ENCODE measurements at regions not wholly inside any gene's neighbourhood (a gene's known extent, or its start where the extent isn't known, plus 50 kb on each side); places are given as distances from the start of the nearest gene placed in this dataset.

DNA sequence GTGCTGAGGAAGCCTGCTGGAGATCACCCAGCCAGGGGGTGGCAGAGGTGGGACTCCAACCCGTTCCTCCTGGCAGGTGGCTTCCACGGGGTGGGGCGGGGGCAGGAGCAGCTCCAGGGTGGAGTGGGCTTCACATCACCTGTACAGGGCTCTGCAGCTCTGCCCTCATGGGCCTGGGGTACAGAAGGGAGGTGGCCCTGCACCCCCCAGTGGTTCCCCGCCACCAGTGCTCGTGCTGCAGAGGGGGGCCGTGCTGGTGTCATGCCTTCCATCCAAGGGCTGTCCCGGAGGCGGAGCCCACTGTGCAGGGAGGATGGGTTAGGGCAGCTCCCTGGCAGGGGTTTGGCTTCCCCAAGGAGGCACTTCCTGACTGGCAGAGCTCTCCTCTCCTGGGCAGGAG is 76.4 kb upstream of the SHISAL1 start:
- Histone ChIP-seq H3K9me3 (ENCODE audit: control insufficient read depth in 1 of 2, insufficient read depth in 1 of 2, low read depth in 1 of 2, low read length in 2 of 2) (no peaks in the 10 kb centered on the region), H3K4me3 (replicated peaks in 1 of 2; ENCODE audit: low read depth in 1 of 2, low read length in 2 of 2) (no peak overlapping the region), H2AFZ (ENCODE audit: low read depth, low read length, poor library complexity, severe bottlenecking) (no peak overlapping the region), H4K20me1 (ENCODE audit: insufficient read depth) (no peaks in the 10 kb centered on the region), H3K4me1 (ENCODE audit: control insufficient read depth in 1 of 2, insufficient read depth in 2 of 2, low read length in 2 of 2) (no peaks in the 10 kb centered on the region), H3K27me3 (ENCODE audit: insufficient read depth, low read length) (peaks cover 21% of the 10 kb centered on the region), H3K27ac (ENCODE audit: low read depth, low read length) (no peak overlapping the region), H3K9ac (ENCODE audit: low read length) (no peak overlapping the region), H3K36me3 (ENCODE audit: control insufficient read depth in 1 of 2, insufficient read depth in 2 of 2, low read length in 2 of 2) (no peaks in the 10 kb centered on the region), H3K79me2 (ENCODE audit: insufficient read depth, low read length) (no peaks in the 10 kb centered on the region), H3K9me2 (ENCODE audit: insufficient read depth) (no peaks in the 10 kb centered on the region), H3K4me2 (ENCODE audit: low read length) (no peak overlapping the region)
- intact Hi-C loops (cut with micrococcal nuclease) = no loop called here
- POLR2A ChIA-PET = no interaction called here
- TF ChIP-seq SIN3A (IDR thresholded peaks at IDR 0.05; ENCODE audit: low read depth) (no peak), ZNF274 (IDR thresholded peaks at IDR 0.05; ENCODE audit: low read depth, low read length) (no peak), YY1 (IDR thresholded peaks at IDR 0.05; ENCODE audit: extremely low read depth, insufficient replicate concordance, low read depth, low read length) (no peak), CBX3 (IDR thresholded peaks at IDR 0.05; ENCODE audit: low read depth) (no peak), EZH2 (IDR thresholded peaks at IDR 0.05) (no peak), ELF1 (IDR thresholded peaks at IDR 0.05; ENCODE audit: borderline replicate concordance, low read depth) (no peak), TCF7L2 (IDR thresholded peaks at IDR 0.05; ENCODE audit: borderline replicate concordance, extremely low read depth, insufficient read depth, insufficient read length) (no peak), POLR2A (IDR thresholded peaks at IDR 0.05; ENCODE audit: borderline replicate concordance, extremely low read depth, insufficient read depth, insufficient read length) (no peak), FOSL1 (IDR thresholded peaks at IDR 0.05; ENCODE audit: low read depth) (no peak), CEBPB (IDR thresholded peaks at IDR 0.05; ENCODE audit: low read depth) (no peak), SRF (IDR thresholded peaks at IDR 0.05; ENCODE audit: low read depth) (no peak), ZFX (IDR thresholded peaks at IDR 0.05) (no peak)
- TF ChIP-seq, protein P1, sequence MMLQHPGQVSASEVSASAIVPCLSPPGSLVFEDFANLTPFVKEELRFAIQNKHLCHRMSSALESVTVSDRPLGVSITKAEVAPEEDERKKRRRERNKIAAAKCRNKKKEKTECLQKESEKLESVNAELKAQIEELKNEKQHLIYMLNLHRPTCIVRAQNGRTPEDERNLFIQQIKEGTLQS (IDR thresholded peaks at IDR 0.05) = no peak
- TF ChIP-seq, protein P2, sequence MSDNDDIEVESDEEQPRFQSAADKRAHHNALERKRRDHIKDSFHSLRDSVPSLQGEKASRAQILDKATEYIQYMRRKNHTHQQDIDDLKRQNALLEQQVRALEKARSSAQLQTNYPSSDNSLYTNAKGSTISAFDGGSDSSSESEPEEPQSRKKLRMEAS (IDR thresholded peaks at IDR 0.05) = no peak
- TF ChIP-seq, protein P3, sequence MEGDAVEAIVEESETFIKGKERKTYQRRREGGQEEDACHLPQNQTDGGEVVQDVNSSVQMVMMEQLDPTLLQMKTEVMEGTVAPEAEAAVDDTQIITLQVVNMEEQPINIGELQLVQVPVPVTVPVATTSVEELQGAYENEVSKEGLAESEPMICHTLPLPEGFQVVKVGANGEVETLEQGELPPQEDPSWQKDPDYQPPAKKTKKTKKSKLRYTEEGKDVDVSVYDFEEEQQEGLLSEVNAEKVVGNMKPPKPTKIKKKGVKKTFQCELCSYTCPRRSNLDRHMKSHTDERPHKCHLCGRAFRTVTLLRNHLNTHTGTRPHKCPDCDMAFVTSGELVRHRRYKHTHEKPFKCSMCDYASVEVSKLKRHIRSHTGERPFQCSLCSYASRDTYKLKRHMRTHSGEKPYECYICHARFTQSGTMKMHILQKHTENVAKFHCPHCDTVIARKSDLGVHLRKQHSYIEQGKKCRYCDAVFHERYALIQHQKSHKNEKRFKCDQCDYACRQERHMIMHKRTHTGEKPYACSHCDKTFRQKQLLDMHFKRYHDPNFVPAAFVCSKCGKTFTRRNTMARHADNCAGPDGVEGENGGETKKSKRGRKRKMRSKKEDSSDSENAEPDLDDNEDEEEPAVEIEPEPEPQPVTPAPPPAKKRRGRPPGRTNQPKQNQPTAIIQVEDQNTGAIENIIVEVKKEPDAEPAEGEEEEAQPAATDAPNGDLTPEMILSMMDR (IDR thresholded peaks at IDR 0.05 in 2 of 3, conservative IDR thresholded peaks at IDR 0.05 in 1 of 3; ENCODE audit: borderline replicate concordance in 1 of 3, insufficient read depth in 1 of 3, low read depth in 2 of 3, low read length in 2 of 3) = no peak
- TF ChIP-seq, protein P4, sequence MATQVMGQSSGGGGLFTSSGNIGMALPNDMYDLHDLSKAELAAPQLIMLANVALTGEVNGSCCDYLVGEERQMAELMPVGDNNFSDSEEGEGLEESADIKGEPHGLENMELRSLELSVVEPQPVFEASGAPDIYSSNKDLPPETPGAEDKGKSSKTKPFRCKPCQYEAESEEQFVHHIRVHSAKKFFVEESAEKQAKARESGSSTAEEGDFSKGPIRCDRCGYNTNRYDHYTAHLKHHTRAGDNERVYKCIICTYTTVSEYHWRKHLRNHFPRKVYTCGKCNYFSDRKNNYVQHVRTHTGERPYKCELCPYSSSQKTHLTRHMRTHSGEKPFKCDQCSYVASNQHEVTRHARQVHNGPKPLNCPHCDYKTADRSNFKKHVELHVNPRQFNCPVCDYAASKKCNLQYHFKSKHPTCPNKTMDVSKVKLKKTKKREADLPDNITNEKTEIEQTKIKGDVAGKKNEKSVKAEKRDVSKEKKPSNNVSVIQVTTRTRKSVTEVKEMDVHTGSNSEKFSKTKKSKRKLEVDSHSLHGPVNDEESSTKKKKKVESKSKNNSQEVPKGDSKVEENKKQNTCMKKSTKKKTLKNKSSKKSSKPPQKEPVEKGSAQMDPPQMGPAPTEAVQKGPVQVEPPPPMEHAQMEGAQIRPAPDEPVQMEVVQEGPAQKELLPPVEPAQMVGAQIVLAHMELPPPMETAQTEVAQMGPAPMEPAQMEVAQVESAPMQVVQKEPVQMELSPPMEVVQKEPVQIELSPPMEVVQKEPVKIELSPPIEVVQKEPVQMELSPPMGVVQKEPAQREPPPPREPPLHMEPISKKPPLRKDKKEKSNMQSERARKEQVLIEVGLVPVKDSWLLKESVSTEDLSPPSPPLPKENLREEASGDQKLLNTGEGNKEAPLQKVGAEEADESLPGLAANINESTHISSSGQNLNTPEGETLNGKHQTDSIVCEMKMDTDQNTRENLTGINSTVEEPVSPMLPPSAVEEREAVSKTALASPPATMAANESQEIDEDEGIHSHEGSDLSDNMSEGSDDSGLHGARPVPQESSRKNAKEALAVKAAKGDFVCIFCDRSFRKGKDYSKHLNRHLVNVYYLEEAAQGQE (IDR thresholded peaks at IDR 0.05; ENCODE audit: low read depth) = no peak
- TF ChIP-seq, protein P5, sequence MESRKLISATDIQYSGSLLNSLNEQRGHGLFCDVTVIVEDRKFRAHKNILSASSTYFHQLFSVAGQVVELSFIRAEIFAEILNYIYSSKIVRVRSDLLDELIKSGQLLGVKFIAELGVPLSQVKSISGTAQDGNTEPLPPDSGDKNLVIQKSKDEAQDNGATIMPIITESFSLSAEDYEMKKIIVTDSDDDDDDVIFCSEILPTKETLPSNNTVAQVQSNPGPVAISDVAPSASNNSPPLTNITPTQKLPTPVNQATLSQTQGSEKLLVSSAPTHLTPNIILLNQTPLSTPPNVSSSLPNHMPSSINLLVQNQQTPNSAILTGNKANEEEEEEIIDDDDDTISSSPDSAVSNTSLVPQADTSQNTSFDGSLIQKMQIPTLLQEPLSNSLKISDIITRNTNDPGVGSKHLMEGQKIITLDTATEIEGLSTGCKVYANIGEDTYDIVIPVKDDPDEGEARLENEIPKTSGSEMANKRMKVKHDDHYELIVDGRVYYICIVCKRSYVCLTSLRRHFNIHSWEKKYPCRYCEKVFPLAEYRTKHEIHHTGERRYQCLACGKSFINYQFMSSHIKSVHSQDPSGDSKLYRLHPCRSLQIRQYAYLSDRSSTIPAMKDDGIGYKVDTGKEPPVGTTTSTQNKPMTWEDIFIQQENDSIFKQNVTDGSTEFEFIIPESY (IDR thresholded peaks at IDR 0.05; ENCODE audit: extremely low read depth, insufficient replicate concordance, low read length) = no peak
- DNase-seq (ENCODE audit: low read depth, low spot score) = no peak
- CTCF ChIA-PET = no interaction called here
- ATAC-seq = peak; percentile 40; the same call in 1 of the 2 replicates
- RAD21 ChIA-PET (ENCODE audit: low non-redundant PET in 1 of 2, low total read pairs in 2 of 2, uncharacterized antibody in 2 of 2, unreplicated experiment in 2 of 2) = no interaction called here
- no TSS peak for BruUV-seq (replicated peaks)

Measured in HCT116 (cell line).